ENCODE measurements at regions not wholly inside any gene's neighbourhood (a gene's known extent, or its start where the extent isn't known, plus 50 kb on each side); places are given as distances from the start of the nearest gene placed in this dataset.

DNA sequence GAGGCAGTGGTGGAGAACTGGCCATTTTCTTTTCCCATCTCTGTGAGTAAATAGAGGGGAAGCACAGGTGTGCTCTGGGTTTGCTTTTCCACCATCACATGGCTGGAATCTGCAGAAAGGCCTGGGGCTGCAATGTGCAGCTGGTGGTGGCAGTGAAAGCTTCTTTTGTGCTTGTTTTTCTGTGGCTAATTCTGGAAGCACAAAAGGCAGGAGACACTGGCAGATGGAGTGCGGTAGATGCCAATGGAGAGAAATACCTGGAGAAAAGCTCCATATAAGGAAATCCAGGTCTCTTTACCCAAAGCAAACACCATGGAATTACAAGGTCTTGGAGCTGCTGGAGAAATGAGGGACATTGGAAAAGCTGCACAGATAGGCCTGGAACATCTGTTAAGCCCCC, 146.9 kb downstream of the HAPSTR1 start:
- H3K27me3 ChIP-seq (replicated peaks; ENCODE audit: insufficient read depth, low read length) = no peaks in the 10 kb centered on the region
- DNase-seq = no peak
- H3F3A ChIP-seq (ENCODE audit: insufficient read depth, low read length) = no peaks in the 10 kb centered on the region

DNA sequence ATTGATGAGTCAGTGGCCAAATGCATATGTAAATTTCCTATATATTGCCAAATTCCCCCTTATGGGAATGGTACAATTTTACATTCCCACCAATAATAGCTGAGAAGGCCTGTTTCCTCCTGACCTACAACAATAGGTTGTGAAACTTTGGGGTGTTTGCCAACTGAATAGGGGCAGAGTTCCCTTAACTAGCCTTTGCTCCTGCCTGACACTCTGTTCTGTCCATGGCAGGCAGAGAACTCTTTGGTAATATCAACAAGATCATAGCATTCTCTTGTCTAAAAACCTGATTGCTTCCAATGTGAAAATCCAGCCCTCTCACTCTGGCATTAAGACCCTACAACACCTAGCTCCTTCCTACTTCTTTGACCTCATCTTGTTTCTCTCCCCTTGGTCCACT, 149.7 kb downstream of the HAPSTR1 start:
- Histone ChIP-seq H3K27ac (ENCODE audit: low read length) (no peak overlapping the region), H3K27me3 (replicated peaks; ENCODE audit: insufficient read depth, low read length) (no peaks in the 10 kb centered on the region), H3K9me3 (replicated peaks; ENCODE audit: insufficient read depth, low read length) (no peaks in the 10 kb centered on the region), H3K79me2 (ENCODE audit: low read length) (no peaks in the 10 kb centered on the region), H3K9ac (ENCODE audit: low read length) (no peak overlapping the region), H3K4me3 (ENCODE audit: low read length) (no peak overlapping the region), H3K4me1 (ENCODE audit: low read length) (no peaks in the 10 kb centered on the region), H3K4me2 (ENCODE audit: low read depth, low read length) (no peak overlapping the region), H4K20me1 (ENCODE audit: insufficient read depth, low read length) (no peaks in the 10 kb centered on the region), H3K36me3 (replicated peaks; ENCODE audit: insufficient read depth, low read length) (no peaks in the 10 kb centered on the region), H3F3A (ENCODE audit: insufficient read depth, low read length) (no peaks in the 10 kb centered on the region), H3K9me2 (replicated peaks; ENCODE audit: insufficient read depth, low read length) (no peaks in the 10 kb centered on the region), H2AFZ (ENCODE audit: low read length) (no peak overlapping the region)
- DNase-seq = no peak
- TF ChIP-seq, protein P1, sequence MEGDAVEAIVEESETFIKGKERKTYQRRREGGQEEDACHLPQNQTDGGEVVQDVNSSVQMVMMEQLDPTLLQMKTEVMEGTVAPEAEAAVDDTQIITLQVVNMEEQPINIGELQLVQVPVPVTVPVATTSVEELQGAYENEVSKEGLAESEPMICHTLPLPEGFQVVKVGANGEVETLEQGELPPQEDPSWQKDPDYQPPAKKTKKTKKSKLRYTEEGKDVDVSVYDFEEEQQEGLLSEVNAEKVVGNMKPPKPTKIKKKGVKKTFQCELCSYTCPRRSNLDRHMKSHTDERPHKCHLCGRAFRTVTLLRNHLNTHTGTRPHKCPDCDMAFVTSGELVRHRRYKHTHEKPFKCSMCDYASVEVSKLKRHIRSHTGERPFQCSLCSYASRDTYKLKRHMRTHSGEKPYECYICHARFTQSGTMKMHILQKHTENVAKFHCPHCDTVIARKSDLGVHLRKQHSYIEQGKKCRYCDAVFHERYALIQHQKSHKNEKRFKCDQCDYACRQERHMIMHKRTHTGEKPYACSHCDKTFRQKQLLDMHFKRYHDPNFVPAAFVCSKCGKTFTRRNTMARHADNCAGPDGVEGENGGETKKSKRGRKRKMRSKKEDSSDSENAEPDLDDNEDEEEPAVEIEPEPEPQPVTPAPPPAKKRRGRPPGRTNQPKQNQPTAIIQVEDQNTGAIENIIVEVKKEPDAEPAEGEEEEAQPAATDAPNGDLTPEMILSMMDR (IDR thresholded peaks at IDR 0.05; ENCODE audit: low read length) = no peak
- TF ChIP-seq EZH2phosphoT487 (IDR thresholded peaks at IDR 0.05; ENCODE audit: low read length) (no peak), EZH2 (optimal IDR thresholded peaks at IDR 0.05; ENCODE audit: low read depth, low read length) (no peak)

More for the DNA sequence above, 146.9 kb downstream of the HAPSTR1 start:
- Histone ChIP-seq H3K4me2 (ENCODE audit: low read depth, low read length) (no peak overlapping the region), H4K20me1 (ENCODE audit: insufficient read depth, low read length) (no peaks in the 10 kb centered on the region), H2AFZ (ENCODE audit: low read length) (no peak overlapping the region), H3K27ac (ENCODE audit: low read length) (no peak overlapping the region), H3K79me2 (ENCODE audit: low read length) (no peaks in the 10 kb centered on the region), H3K9me2 (replicated peaks; ENCODE audit: insufficient read depth, low read length) (no peaks in the 10 kb centered on the region), H3K4me1 (ENCODE audit: low read length) (no peaks in the 10 kb centered on the region), H3K9ac (ENCODE audit: low read length) (no peak overlapping the region), H3K4me3 (ENCODE audit: low read length) (no peak overlapping the region), H3K36me3 (replicated peaks; ENCODE audit: insufficient read depth, low read length) (no peaks in the 10 kb centered on the region), H3K9me3 (replicated peaks; ENCODE audit: insufficient read depth, low read length) (no peaks in the 10 kb centered on the region)
- TF ChIP-seq EZH2 (optimal IDR thresholded peaks at IDR 0.05; ENCODE audit: low read depth, low read length) (no peak), EZH2phosphoT487 (IDR thresholded peaks at IDR 0.05; ENCODE audit: low read length) (no peak)
- TF ChIP-seq, protein P1 (IDR thresholded peaks at IDR 0.05; ENCODE audit: low read length) = no peak

DNA sequence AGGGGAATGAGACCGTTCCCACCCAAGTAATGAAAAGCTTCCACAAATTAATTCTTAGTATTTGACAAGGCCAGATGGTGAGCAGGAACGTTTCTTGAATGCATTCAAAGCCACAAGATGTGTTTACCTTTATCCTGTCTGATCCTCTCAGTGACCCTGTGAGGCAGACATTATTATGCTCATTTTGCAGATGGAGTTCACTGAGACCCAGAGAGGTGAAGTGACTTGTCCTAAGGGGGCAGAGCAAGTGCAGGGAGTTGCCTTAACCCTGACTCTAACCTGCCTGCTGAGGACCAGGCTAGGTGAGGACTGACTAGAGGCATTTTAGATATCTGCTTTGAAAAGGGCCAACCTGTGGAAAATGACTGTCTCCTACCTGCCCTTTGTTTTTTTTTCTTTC, 156.7 kb downstream of the HAPSTR1 start:
- DNase-seq = no peak
- H3K36me3 ChIP-seq (replicated peaks; ENCODE audit: insufficient read depth, low read length) = no peaks in the 10 kb centered on the region
- no peaks in the 10 kb centered on the region for H3K4me1 ChIP-seq (ENCODE audit: low read length)
- H3K4me2 ChIP-seq (ENCODE audit: low read depth, low read length) = no peak overlapping the region
- no peaks in the 10 kb centered on the region for H3K9me3 ChIP-seq (replicated peaks; ENCODE audit: insufficient read depth, low read length)
- no peak overlapping the region for H3K27ac ChIP-seq (ENCODE audit: low read length)
- no peak overlapping the region for H3K4me3 ChIP-seq (ENCODE audit: low read length)
- no peaks in the 10 kb centered on the region for H3F3A ChIP-seq (ENCODE audit: insufficient read depth, low read length)
- H2AFZ ChIP-seq (ENCODE audit: low read length) = no peak overlapping the region
- no peak for TF ChIP-seq EZH2phosphoT487 (IDR thresholded peaks at IDR 0.05; ENCODE audit: low read length)
- TF ChIP-seq, protein P1 (IDR thresholded peaks at IDR 0.05; ENCODE audit: low read length) = no peak
- TF ChIP-seq EZH2 (optimal IDR thresholded peaks at IDR 0.05; ENCODE audit: low read depth, low read length) = no peak
- no peaks in the 10 kb centered on the region for H3K79me2 ChIP-seq (ENCODE audit: low read length)
- no peaks in the 10 kb centered on the region for H3K27me3 ChIP-seq (replicated peaks; ENCODE audit: insufficient read depth, low read length)
- H3K9me2 ChIP-seq (replicated peaks; ENCODE audit: insufficient read depth, low read length) = no peaks in the 10 kb centered on the region
- H4K20me1 ChIP-seq (ENCODE audit: insufficient read depth, low read length) = no peaks in the 10 kb centered on the region
- H3K9ac ChIP-seq (ENCODE audit: low read length) = no peak overlapping the region
